ENCODE measurements at regions not wholly inside any gene's neighbourhood (a gene's known extent, or its start where the extent isn't known, plus 50 kb on each side); places are given as distances from the start of the nearest gene placed in this dataset.
A peak's percentile ranks its signal among the peaks of the same experiment; 100 is the strongest.
"Not testable (repeated sequence)": the region's sequence is repeated elsewhere in the genome, so short reads cannot be mapped to it uniquely, and the experiment has no call there.

- no peak for DNase-seq (ENCODE audit: low spot score)
Observed at GRCh38 chr2:39929531-39929930, 150.5 kb upstream of the THUMPD2 start.

GRCh38 chr2:39925312-39925711 is 146.3 kb upstream of the THUMPD2 start:
- no peak for DNase-seq (ENCODE audit: low spot score)

- no peak for DNase-seq (ENCODE audit: low spot score)
Observed at GRCh38 chr2:39923455-39923854, 144.4 kb upstream of the THUMPD2 start.

GRCh38 chr2:39922679-39923405 is 143.8 kb upstream of the THUMPD2 start:
- DNase-seq (ENCODE audit: low spot score), result no peak

- DNase-seq (ENCODE audit: low spot score), result no peak
Observed at GRCh38 chr2:39920307-39920801, 141.3 kb upstream of the THUMPD2 start.

GRCh38 chr2:39919511-39920306 is 140.7 kb upstream of the THUMPD2 start:
- no peak for DNase-seq (ENCODE audit: low spot score)

- DNase-seq (ENCODE audit: low spot score), result no peak
Observed at GRCh38 chr2:39918886-39919285, 139.8 kb upstream of the THUMPD2 start.

GRCh38 chr2:39917371-39917770 is 138.3 kb upstream of the THUMPD2 start:
- not testable (repeated sequence) for DNase-seq (ENCODE audit: low spot score)

GRCh38 chr2:39914949-39915348 is 135.9 kb upstream of the THUMPD2 start:
- no peak for DNase-seq (ENCODE audit: low spot score)

- peak; percentile 80 for DNase-seq (ENCODE audit: low spot score)
Observed at GRCh38 chr2:39913648-39914461, 134.8 kb upstream of the THUMPD2 start.

GRCh38 chr2:39902103-39902502 is 123.0 kb upstream of the THUMPD2 start:
- no peak for DNase-seq (ENCODE audit: low spot score)

GRCh38 chr2:39898934-39899333 is 119.9 kb upstream of the THUMPD2 start:
- DNase-seq (ENCODE audit: low spot score), result no peak

- DNase-seq (ENCODE audit: low spot score), result no peak
Observed at GRCh38 chr2:39897273-39897672, 118.2 kb upstream of the THUMPD2 start.

- no peak for DNase-seq (ENCODE audit: low spot score)
Observed at GRCh38 chr2:39894082-39894481, 115.0 kb upstream of the THUMPD2 start.

- no peak for DNase-seq (ENCODE audit: low spot score)
Observed at GRCh38 chr2:39893616-39894015, 114.6 kb upstream of the THUMPD2 start.

- DNase-seq (ENCODE audit: low spot score), result no peak
Observed at GRCh38 chr2:39881948-39882347, 102.9 kb upstream of the THUMPD2 start.

GRCh38 chr2:39881494-39881893 is 102.4 kb upstream of the THUMPD2 start:
- no peak for DNase-seq (ENCODE audit: low spot score)

- DNase-seq (ENCODE audit: low spot score), result not testable (repeated sequence)
Observed at GRCh38 chr2:39879001-39879400, 99.9 kb upstream of the THUMPD2 start.

- peak; percentile 5 for DNase-seq (ENCODE audit: low spot score)
Observed at GRCh38 chr2:39875914-39876267, 96.8 kb upstream of the THUMPD2 start.

GRCh38 chr2:39875182-39875913 is 96.3 kb upstream of the THUMPD2 start:
- DNase-seq (ENCODE audit: low spot score), result peak; percentile 29

- DNase-seq (ENCODE audit: low spot score), result no peak
Observed at GRCh38 chr2:39874236-39874635, 95.2 kb upstream of the THUMPD2 start.

GRCh38 chr2:39873586-39873985 is 94.5 kb upstream of the THUMPD2 start:
- no peak for DNase-seq (ENCODE audit: low spot score)

Data from Ammon's horn (tissue), 1 donor.